GM18508 (cell line): ENCODE measurements at regions not wholly inside any gene's neighbourhood (a gene's known extent, or its start where the extent isn't known, plus 50 kb on each side); places are given as distances from the start of the nearest gene placed in this dataset.
"Not testable (repeated sequence)": the region's sequence is repeated elsewhere in the genome, so short reads cannot be mapped to it uniquely, and the experiment has no call there.

Source experiments
- ATAC-seq: cut with Tn5 transposase; IDR thresholded peaks from one replicate; pipeline ENCODE4 v1.9.1; 2021; ENCODE audit warnings: moderate number of reproducible peaks; ENCODE audit not compliant: insufficient read depth, unreplicated experiment

- ATAC-seq: no peak
These were observed 490.7 kb upstream of the PTPRD start for GRCh38 chr9:11103525-11103924.

- ATAC-seq: no peak
These were observed 494.4 kb upstream of the PTPRD start for GRCh38 chr9:11107196-11107595.

GRCh38 chr9:11128156-11128555 is 515.4 kb upstream of the PTPRD start:
- no peak for ATAC-seq

- no peak for ATAC-seq
These were observed 523.0 kb upstream of the PTPRD start for GRCh38 chr9:11135851-11136250.

- ATAC-seq: no peak
These were observed 528.6 kb upstream of the PTPRD start for GRCh38 chr9:11141357-11141756.

GRCh38 chr9:11142965-11143738 is 530.4 kb upstream of the PTPRD start:
- no peak for ATAC-seq

GRCh38 chr9:11144746-11145145 is 531.9 kb upstream of the PTPRD start:
- ATAC-seq: no peak

GRCh38 chr9:11148189-11148588 is 535.4 kb upstream of the PTPRD start:
- ATAC-seq: no peak

GRCh38 chr9:11149065-11149464 is 536.3 kb upstream of the PTPRD start:
- ATAC-seq: no peak

- ATAC-seq: no peak
These were observed 545.3 kb upstream of the PTPRD start for GRCh38 chr9:11158063-11158462.

GRCh38 chr9:11158676-11159075 is 545.9 kb upstream of the PTPRD start:
- no peak for ATAC-seq

- ATAC-seq: no peak
These were observed 546.6 kb upstream of the PTPRD start for GRCh38 chr9:11159318-11159862.

GRCh38 chr9:11163843-11164242 is 551.0 kb upstream of the PTPRD start:
- no peak for ATAC-seq

- no peak for ATAC-seq
These were observed 569.2 kb upstream of the PTPRD start for GRCh38 chr9:11182001-11182400.

GRCh38 chr9:11190719-11191118 is 577.9 kb upstream of the PTPRD start:
- no peak for ATAC-seq

- ATAC-seq: no peak
These were observed 580.2 kb upstream of the PTPRD start for GRCh38 chr9:11192993-11193392.

GRCh38 chr9:11194246-11194645 is 581.4 kb upstream of the PTPRD start:
- ATAC-seq: no peak

GRCh38 chr9:11196840-11197365 is 584.1 kb upstream of the PTPRD start:
- ATAC-seq: not testable (repeated sequence)

GRCh38 chr9:11199335-11199734 is 586.5 kb upstream of the PTPRD start:
- ATAC-seq: no peak

- ATAC-seq: no peak
These were observed 591.7 kb upstream of the PTPRD start for GRCh38 chr9:11204521-11204920.

- no peak for ATAC-seq
These were observed 594.1 kb upstream of the PTPRD start for GRCh38 chr9:11206925-11207324.

- no peak for ATAC-seq
These were observed 620.9 kb upstream of the PTPRD start for GRCh38 chr9:11233696-11234095.
